HG03342 (cell line): ENCODE measurements at regions not wholly inside any gene's neighbourhood (a gene's known extent, or its start where the extent isn't known, plus 50 kb on each side); places are given as distances from the start of the nearest gene placed in this dataset.
"Not testable (repeated sequence)": the region's sequence is repeated elsewhere in the genome, so short reads cannot be mapped to it uniquely, and the experiment has no call there.

ENCODE experiments used
- ATAC-seq: cut with Tn5 transposase; IDR thresholded peaks from one replicate; pipeline ENCODE4 v1.9.1; 2021; ENCODE audit warnings: mild to moderate bottlenecking, moderate library complexity; ENCODE audit not compliant: unreplicated experiment

DNA sequence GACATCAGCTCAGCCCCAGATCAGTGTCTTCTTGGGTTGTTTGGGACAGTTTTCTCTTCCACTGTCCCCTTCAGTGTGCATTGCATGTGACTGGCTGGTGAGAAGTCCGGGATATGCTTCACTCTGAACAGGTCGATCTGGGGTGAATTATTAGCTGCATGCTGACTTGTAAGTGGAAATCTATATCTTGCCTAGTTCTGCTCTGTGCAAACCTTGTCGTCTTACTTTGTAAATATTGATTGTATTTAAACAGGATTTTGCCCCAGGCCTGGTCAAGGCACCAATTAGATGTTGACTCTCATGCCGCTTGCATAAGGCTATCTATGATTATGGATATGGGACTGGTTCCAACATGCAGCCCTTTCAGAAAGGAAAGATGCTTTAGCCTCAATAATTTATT, 669.7 kb downstream of the TYW1 start:
- ATAC-seq = not testable (repeated sequence)

DNA sequence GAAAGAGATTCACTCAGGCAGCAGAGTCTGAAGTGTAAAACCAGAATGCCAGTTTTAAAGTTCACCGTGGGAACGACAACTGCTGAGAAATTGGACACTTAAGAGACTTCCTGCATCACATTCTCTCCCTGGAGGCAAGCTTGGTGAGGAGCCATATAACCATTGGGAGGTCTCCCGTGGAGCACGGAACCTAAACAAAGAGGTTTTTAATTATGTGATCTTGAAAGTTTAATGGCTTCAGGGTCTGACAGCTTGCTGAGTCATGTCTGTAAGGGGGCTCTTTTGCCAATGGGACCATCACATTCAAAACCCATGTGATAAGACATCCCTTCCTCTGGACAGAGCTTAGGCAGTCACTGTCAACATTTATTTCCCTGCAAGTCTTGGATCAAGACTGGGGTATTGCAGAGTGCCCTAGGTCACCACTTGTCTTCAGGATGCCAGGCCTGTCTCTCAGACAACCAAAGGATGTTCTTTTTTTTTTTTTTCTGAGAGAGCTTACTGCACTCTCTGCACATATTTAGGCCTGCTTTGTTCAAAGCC, 674.4 kb downstream of the TYW1 start:
- ATAC-seq = no peak

DNA sequence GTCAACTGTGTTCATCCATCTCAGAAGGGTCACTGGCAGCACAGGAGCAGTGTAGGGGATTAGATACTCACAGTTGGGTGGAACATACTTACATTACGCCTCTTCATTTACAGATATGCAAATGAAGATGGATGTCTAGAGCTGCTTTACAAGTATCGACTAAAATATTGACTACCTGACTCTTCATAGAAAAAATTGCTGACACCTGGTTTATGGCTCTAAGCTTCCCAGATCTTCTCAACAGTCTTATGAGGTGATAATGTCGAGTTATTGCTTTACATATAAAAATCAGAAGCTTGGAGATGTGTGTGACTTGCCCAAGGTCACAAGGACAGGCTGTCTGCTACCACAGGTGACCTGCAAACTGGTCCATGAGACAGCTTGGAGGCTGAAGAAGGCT, 677.2 kb downstream of the TYW1 start:
- ATAC-seq = no peak

- ATAC-seq = not testable (repeated sequence)
These were observed 678.2 kb downstream of the TYW1 start for GRCh38 chr7:67674862-67675261.

DNA sequence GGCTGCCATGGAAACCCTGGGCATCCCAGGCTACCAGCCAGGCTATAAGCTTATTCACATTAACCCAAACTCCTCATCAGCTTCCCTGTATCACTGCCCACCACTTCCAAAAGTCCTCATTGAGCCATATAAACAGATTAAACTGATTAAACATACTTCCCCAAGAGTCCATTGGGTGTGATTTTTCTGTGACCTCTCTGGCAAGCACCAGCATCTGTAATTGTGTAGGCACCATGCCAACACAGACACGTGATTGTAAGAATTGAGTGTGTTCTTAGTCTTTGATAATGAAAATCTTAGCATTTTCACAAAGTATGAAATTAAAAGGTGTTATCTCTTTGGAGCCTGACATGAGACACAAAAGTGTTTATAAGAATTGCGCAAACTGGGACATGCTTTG, 679.3 kb downstream of the TYW1 start:
- ATAC-seq = no peak

- ATAC-seq = no peak
These were observed 681.8 kb downstream of the TYW1 start for GRCh38 chr7:67678419-67678818.

DNA sequence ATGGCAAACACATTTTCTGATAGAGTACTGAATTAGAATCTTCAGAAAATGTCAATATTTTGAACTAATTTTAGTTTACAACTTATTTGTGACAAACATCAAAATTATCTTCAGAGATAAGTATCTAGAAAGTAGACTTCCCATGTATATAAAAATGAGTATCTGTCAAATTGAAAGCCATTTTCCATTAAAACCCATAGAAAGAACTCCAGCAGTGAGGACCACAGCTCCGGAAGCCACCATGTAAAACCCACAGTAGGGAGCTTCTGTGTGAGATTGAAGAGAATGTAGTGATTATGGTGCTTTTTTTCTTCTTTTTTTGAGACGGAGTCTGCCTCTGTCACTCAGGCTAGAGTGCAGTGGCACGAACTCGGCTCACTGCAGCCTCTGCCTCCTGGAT, 687.0 kb downstream of the TYW1 start:
- ATAC-seq = no peak

DNA sequence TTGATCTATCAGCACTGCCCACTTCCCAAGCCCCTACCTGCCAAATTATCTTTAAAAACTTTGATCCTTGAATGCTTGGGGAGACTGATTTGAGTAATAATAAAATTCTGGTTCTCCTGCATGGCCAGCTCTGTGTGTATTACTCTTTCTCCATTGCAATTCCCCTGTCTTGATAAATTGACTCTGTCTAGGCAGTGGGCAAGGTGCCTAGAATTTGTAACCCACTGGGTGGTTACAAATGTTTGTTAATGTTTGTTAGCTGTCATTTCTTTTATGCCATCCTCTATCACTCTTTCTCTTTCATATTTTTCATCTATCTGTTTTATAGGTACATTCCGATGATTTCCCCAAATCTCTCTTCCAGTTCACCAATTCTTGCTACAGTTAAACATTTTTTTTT, 694.1 kb downstream of the TYW1 start:
- ATAC-seq = no peak

DNA sequence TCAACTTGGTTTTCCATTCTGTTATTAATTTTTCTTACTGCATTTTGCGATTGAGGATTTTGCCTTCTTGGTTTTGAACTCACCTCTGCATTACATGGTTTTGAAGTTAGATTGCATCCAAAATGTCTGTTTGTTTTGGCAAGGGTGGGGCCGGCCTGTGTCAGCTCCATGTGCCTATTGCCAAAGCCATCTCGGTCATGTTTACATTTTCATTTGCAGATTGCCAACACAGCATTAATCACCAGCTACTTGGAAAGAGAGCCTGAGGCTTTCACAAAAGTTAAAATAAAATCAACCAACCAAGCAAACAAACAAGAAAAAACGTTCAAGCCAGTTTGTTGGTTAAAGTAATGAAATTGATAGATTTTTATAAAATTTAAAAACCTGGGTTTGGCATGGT, 695.8 kb downstream of the TYW1 start:
- ATAC-seq = no peak

DNA sequence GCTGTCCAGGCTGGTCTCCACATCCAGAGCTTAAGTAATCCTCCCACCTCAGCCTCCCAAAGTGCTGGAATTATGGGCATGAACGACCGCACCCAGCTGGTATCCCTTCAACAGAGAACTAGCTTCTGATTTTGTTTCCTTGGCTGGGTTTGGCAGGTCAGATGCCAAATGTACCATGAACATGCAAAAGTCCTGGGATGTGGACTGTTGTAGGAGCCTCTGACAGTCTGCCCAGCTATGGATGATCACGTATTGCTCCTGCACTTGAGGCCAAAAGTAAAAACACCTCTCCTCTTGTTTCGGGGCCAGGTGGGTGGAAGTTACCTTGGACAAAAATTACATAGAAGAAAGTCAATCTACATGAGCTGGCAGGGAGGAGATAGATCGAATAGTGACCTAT, 699.5 kb downstream of the TYW1 start:
- no peak for ATAC-seq

- ATAC-seq = no peak
These were observed 700.2 kb downstream of the TYW1 start for GRCh38 chr7:67696878-67697277.

- ATAC-seq = no peak
These were observed 701.7 kb downstream of the TYW1 start for GRCh38 chr7:67698354-67698753.

DNA sequence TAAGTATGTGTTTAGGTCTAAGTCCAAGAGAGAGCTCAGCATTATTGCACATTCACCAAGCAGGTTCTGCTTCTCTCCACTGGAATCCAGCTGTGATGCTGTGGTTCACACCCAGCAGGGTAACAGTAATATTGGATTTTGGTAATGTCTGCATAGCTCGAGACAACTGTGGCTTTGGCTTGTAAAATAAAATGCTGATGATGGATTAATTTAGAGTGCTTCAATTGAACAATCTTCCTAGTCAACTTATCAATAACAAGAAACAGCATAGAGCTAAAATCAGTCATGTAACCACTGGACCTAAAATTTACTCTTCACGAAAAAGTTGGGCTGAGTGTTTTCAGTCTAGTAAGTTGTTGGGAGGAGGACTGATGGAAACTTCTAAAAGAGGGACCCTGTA, 709.2 kb downstream of the TYW1 start:
- no peak for ATAC-seq

- ATAC-seq = no peak
These were observed 715.1 kb downstream of the TYW1 start for GRCh38 chr7:67711706-67712105.

- ATAC-seq = no peak
These were observed 716.9 kb downstream of the TYW1 start for GRCh38 chr7:67713451-67714056.

DNA sequence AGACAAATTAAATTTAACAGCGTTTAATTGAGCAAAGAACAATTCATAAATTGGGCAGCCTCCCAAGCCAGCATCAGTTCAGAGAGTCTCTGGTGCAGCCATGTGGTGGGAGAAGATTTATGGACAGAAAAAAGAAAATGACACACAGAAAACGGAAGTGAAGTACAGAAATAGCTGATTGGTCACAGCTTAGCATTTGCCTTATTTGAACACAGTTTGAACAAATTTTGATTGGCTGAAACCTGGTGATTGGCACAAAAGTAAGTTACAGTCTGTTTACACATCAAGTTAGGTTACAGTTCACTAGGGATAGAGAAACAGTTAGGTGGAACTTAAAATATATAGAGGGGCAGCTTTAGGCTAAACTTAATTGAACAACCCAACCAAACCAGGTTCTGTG, 720.1 kb downstream of the TYW1 start:
- no peak for ATAC-seq

- ATAC-seq = no peak
These were observed 727.0 kb downstream of the TYW1 start for GRCh38 chr7:67723591-67723990.

DNA sequence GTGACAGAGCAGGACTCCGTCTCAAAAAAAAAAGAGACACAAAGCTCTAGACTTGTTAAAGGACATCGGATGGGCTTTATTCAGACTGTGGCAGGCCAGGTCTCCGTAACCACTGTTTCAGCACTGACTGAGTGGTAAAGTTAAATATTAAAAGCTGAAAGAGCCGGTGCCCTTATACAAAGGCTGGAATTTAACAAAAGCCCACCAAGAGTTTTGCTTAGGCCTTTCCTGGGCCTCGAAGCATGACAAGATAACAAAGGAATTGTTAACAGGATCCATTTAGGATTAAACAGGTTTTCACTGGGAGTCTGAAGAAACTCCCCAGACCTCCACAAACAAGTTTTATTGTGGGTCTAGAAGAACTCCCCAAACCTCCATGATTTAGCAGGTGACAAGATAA, 727.8 kb downstream of the TYW1 start:
- no peak for ATAC-seq

DNA sequence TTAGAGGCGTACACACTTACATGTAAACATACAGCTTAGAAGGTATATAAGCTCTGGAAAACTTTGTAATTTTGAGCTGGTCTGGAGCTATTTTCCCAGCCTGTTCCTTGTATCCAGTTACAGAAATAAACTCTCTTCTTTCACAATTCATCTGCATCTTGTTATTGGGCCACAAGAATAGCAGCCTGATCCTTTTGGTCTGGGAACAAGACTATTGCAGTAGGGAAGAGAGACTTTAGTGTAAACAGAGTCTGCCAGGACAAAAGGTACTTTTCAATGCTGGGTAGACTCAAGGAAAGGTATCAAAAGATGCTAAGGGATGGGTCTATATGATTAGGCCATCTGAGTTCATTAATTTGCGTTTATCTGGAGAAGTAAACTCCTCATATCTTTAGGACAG, 728.3 kb downstream of the TYW1 start:
- ATAC-seq = no peak

DNA sequence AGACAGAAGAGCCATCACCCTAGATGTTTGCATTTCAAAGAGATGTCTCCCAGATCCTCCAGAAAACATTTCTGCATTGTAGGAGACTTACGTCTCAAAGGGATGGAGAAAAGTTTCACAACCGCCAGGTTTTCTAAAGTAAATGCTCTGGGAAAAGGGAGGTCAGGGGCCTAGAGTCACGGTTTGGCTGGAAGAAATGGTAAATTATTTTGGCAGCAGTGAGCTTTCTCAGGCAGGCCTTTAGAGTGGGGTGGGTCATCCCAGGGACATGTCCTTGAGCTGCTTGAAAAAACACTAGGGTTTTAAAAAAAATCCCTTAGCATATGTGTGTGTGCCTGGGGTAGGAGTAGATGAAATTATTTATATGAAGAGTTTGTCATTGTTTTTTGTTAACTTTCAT, 728.8 kb downstream of the TYW1 start:
- ATAC-seq = no peak

DNA sequence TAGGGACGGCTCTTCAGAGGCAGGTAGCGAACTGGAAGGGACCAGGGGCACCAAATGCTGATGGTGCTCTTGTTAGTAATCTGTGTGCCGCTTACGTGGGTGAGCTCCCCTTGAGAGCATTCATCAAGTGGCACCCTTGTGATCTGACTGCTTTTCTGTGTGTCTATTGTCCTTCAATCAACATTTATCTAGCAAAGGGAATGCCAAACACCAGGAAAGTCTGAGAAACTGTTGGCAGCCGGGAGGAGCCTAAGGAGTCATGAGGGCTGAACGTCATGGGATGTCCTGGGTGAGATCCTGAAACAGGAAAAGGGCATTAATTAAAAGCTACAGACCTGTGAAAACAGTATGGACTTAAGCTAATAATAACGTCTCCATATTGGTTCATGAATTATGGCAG, 733.1 kb downstream of the TYW1 start:
- no peak for ATAC-seq

GRCh38 chr7:67731704-67732103, 735.1 kb downstream of the TYW1 start:
- no peak for ATAC-seq

DNA sequence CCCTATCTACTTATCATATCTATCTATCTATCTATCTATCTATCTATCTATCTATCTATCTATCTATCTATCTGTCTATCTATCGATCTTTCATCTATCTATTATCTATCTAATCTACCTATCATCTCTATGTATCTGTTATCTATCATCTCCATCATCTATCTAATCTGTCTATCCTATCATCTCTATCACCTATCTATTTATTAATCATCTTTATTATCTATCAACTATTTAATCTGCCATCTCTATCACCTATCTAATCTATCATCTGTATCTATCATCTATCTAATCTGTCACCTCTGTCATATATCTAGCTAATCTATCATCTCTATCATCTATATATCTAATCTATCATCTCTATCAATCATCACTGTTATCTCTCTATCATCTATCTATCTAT, 736.3 kb downstream of the TYW1 start:
- no peak for ATAC-seq
